Dermis blood vessel endothelial cell (primary cell): ENCODE measurements at regions not wholly inside any gene's neighbourhood (a gene's known extent, or its start where the extent isn't known, plus 50 kb on each side); places are given as distances from the start of the nearest gene placed in this dataset.
"Not testable (repeated sequence)": the region's sequence is repeated elsewhere in the genome, so short reads cannot be mapped to it uniquely, and the experiment has no call there.

Source experiments
- DNase-seq: peaks from one replicate; pipeline ENCODE4 v3.0.0; 2010

GRCh38 chr15:60265057-60265456, 132.7 kb downstream of the ANXA2 start:
- DNase-seq: no peak

GRCh38 chr15:60272623-60273022, 125.2 kb downstream of the ANXA2 start:
- no peak for DNase-seq

GRCh38 chr15:60275624-60276023, 122.2 kb downstream of the ANXA2 start:
- DNase-seq: no peak

GRCh38 chr15:60278879-60279278, 118.9 kb downstream of the ANXA2 start:
- DNase-seq: no peak

- no peak for DNase-seq
Observed at GRCh38 chr15:60280259-60280658, 117.5 kb downstream of the ANXA2 start.

GRCh38 chr15:60283936-60284335, 113.8 kb downstream of the ANXA2 start:
- DNase-seq: no peak

- not testable (repeated sequence) for DNase-seq
Observed at GRCh38 chr15:60295901-60296300, 101.9 kb downstream of the ANXA2 start.

GRCh38 chr15:60297047-60297446, 100.7 kb downstream of the ANXA2 start:
- DNase-seq: no peak
